ENCODE measurements at regions not wholly inside any gene's neighbourhood (a gene's known extent, or its start where the extent isn't known, plus 50 kb on each side); places are given as distances from the start of the nearest gene placed in this dataset.
"Not testable (repeated sequence)": the region's sequence is repeated elsewhere in the genome, so short reads cannot be mapped to it uniquely, and the experiment has no call there.

DNA sequence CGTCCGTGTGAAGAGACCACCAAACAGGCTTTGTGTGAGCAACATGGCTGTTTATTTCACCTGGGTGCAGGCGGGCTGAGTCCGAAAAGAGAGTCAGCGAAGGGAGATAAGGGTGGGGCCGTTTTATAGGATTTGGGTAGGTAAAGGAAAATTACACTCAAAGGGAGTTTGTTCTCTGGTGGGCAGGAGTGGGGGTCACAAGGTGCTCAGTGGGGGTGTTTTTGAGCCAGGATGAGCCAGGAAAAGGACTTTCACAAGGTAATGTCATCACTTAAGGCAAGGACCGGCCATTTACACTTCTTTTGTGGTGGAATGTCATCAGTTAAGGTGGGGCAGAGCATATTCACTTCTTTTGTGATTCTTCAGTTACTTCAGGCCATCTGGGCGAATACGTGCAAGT lies 488.7 kb upstream of the ZP4 start:
- DNase-seq (ENCODE audit: low read depth, low spot score), result not testable (repeated sequence)

DNA sequence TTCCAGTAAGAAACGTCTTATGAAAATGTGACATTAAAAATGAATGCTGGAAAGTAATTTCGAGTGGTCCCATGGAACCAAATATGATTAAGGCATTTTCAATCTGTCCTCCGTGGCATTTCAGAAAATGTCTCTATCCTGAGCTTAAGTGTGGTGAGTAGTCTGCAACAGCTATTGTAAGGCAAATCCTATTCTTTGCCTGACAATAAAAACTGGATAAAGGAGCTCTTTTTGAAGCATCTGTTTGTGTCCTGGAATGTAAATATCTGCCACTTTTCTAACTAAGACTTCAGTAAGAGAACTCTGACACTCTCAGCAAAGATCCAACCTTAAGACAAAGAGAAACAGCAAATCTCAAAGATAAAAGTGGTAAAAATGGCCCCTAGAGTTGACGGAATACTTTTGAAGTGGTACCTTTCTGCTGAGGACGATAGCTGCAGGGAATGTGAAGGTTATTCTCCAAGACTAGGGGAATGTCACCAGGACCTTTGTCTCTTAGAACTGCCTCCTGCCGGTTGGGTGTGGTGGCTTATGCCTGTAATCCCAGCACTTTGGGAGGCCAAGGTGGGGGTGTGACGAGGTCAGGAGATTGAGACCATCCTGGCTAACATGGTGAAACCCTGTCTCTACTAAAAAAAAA lies 486.7 kb upstream of the ZP4 start:
- no peak for DNase-seq (ENCODE audit: low read depth, low spot score)

DNA sequence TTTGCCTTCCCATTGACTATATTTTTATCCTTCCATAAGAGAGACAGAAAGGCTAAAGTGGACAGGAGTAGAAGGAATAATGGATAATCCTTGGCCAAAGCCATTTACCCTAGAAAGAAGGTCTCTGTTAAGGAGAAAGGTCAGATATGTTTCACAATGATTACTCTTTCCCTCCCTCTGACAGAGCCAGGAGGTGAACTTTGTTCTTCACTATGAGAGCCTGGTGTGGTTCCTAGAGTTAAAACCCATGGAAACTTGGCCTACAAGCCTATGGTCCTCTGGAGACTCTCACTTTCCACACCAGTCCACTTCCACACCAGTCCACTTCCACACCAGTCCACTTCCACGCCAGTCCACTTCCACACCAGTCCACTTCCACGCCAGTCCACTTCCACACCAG lies 479.9 kb upstream of the ZP4 start:
- no peak for DNase-seq (ENCODE audit: low read depth, low spot score)

DNA sequence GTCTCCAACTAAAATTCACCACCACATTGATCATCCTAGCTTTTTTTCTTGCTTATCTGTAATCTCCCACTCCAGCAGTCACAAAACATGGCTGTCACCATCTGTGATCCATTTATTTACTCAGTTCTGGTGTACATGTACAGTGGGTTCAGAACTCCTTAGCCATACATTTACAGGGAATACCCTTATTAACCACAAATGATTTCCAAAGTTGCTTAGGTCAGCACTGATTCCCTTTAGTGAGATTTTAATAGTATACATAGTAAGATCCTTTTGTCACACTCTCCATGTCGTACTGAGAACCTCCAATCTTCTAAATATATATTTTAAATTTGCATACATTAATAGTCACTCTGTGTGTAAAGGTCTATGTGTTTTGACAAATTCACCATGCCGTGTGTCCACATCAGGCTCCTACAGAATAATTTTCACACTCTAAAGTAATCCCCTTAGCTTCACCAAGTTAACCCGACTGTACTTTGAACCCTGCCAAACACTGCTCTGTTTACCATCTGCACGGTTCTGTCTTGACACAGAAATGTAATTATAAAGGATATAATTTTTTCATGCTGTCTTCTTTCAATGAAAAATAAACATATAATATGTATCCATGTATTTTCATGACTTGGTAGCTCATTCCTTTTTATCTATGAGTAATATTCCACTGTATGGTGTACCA lies 473.6 kb upstream of the ZP4 start:
- no peak for DNase-seq (ENCODE audit: low read depth, low spot score)

- no peak for DNase-seq (ENCODE audit: low read depth, low spot score)
These were observed 469.8 kb upstream of the ZP4 start for GRCh38 chr1:238360474-238360873.

DNA sequence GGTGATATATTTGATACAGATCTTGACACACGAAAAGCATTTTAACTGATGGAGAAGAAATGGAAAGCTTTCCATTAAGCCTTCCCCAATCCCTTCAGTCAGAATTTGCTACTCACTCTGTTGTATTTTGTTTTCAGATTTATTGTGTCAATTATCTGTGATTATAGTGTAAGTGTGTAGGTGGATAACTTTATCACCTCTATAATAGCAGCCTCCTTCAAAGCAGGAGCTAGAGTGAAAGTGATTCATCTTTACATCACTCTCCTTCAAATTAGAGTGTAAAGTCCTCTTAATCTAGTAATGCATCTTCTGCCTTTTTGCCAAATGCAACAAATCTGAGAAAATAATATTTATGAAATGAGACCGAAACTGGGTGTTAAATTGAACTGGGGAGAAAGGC lies 459.7 kb upstream of the ZP4 start:
- DNase-seq (ENCODE audit: low read depth, low spot score), result no peak

- DNase-seq (ENCODE audit: low read depth, low spot score), result no peak
These were observed 455.6 kb upstream of the ZP4 start for GRCh38 chr1:238346340-238346739.

DNA sequence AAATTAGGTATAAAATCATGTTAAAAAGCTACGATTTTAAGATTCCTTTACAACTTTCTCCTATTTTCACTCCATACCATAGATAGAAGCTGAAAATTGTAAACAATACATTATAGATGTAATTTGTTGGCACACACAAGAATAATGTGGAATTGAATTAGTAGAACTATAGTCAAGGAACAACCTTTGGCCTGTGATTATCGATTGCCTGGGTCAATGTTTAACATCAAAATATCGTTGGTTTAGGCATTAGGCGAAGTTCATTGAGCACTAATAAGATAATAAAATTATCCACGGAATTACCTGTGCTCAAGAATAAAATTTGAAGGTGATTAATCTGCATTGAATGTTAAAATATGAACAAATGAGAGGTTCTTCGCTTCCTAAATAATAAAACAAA lies 455.1 kb upstream of the ZP4 start:
- DNase-seq (ENCODE audit: low read depth, low spot score), result no peak

DNA sequence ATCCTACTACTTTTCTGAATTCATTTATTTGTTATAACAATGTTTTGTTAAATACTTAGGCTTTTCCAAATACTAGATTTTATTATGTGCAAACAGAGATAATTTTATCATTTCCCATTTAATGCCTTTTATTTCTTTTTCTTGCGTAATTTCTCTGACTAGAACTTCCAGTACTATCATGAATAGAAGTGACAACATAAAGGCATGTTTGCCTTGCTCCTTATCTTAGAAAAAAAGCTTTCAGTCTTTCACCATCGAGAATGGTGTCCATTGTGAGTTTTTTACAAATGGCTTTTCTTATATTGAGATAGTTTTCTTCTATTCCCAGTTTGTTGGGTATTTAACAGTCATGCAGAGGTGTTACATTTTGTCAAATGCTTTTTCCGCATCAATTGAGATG lies 453.1 kb upstream of the ZP4 start:
- DNase-seq (ENCODE audit: low read depth, low spot score), result no peak

DNA sequence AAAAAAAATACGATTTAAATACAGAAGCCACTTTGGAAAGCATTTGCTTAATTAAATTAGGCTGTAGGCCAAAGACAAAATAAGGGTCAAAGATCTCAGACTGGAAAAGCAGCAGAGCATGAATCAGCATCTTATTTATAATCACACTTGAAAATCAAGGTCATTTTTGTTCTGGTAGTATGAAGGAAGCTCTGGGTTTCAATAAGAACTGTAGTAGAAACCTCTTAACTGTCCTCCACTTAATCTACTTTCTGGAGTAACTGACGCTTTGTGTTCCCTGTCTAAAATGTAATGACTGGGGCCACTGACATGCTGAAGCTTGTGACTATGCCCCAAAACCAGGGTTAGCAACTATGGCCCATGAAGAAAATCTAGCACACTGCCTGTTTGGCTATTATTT lies 450.7 kb upstream of the ZP4 start:
- no peak for DNase-seq (ENCODE audit: low read depth, low spot score)

DNA sequence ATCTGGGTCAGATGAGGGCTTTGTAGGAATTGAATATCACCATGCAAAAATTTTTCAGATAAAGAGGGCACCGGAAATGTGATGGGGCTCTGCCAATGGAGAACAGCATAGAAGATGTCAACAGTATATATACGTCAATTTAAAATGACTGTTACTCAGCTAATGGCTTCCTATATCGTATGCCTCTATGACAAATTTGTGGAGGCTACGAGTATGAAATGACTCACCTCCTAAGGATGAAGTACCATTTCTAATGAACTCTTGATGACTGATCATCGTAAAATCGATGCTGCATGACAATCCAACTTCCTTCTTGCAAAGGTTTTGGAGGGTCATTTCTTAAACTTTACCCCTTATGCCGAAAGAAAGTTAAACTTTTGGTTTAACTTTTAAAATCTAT lies 450.3 kb upstream of the ZP4 start:
- DNase-seq (ENCODE audit: low read depth, low spot score), result no peak

DNA sequence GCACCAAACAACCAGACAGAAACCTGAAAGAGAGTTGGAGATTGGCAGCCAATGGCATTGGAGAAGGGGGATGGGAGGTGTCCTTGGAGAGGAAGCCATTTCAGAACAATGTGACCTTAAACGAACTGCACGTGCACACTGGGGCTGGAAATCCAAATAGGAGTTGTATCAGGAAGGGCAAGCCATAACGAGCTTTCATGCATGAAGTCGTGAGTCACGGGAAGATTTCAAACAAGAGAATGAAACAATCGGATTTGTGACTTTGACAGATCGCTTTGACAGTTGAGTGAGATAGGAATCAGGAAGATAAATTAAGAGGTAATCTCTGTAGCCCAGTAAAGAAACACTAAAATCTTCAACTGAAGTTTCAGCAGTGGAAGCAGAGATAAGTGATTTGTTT lies 445.8 kb upstream of the ZP4 start:
- no peak for DNase-seq (ENCODE audit: low read depth, low spot score)

GRCh38 chr1:238334170-238334569 lies 443.4 kb upstream of the ZP4 start:
- DNase-seq (ENCODE audit: low read depth, low spot score), result no peak

DNA sequence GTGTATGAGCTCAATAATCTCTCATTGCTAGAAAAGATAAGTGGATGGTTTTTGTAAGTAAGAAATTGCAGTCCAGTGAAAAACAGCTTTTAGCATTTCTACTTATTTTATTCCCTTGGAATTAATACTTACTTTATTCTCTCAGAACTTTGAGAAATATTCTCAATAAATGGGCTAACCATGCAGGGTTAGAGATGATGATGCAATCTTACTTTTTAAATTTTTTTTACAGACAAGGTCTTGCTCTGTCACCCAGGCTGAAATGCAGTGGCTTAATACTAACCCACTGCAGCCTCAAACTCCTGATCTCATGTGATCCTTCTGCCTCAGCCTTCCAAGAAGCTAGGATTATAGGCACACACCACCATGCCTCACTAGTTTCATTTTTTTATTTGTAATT lies 440.8 kb upstream of the ZP4 start:
- DNase-seq (ENCODE audit: low read depth, low spot score), result no peak

DNA sequence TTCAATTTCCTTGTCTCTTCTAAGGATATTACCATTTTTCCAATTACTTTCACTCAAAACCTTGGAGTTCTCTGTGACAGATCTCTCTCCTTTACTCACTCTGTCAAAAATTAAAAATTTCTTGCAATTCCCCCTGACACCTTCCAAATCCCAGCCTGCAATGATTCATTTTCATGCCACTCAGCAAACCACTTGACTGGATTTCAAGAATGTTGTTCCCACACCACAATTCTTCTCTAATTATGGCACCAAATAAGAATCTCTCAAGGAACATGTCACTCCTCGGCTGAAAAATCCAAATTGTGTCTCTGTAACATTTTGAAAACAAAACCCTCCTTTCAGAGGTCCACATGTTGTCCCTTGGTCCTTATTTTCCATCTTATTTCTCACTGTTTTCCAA lies 438.9 kb upstream of the ZP4 start:
- DNase-seq (ENCODE audit: low read depth, low spot score), result no peak

DNA sequence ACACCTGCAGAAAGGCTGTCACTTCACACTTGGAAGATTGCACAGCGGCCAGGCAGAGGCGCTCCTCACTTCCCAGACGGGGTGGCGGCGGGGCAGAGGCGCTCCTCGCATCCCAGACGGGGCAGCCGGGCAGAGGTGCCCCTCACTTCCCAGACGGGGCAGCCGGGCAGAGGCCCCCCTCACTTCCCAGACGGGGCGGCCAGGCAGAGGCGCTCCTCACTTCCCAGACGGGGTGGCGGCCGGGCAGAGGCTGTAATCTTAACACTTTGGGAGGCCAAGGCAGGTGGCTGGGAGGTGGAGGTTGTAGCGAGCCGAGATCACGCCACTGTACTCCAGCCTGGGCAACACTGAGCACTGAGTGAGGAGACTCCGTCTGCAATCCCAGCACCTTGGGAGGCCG lies 436.3 kb upstream of the ZP4 start:
- DNase-seq (ENCODE audit: low read depth, low spot score), result not testable (repeated sequence)

GRCh38 chr1:238326479-238326878 lies 435.8 kb upstream of the ZP4 start:
- not testable (repeated sequence) for DNase-seq (ENCODE audit: low read depth, low spot score)

DNA sequence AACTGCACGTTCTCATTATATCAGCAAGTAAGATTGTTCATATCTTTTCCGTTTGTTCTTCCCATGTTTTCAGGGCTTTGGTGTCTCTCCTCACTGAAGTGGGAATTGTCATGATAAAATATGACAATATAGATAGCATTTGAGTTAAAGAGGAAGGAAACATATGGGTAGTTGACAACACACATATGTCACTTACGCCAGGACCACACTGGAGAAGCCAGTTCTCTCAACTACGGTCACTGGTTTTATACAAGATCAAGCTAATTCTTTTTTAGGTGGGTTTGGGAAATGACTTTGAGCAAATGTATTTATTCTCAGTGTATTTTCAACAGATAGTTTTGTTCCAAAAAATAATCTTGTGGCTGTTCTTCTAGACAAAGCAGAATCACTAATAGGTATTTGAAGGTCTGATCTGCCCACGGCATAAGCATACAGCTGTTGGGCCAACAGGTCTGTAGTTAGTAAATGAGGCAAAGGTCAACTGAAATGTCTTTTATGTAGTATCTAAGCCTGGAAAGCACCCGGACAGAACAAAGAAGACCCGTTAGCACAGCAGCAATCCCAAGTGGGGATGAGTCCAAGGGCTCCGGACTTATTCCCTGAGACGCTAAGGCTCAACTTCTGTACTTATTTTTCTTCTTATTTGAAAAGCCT lies 433.6 kb upstream of the ZP4 start:
- DNase-seq (ENCODE audit: low read depth, low spot score), result no peak

DNA sequence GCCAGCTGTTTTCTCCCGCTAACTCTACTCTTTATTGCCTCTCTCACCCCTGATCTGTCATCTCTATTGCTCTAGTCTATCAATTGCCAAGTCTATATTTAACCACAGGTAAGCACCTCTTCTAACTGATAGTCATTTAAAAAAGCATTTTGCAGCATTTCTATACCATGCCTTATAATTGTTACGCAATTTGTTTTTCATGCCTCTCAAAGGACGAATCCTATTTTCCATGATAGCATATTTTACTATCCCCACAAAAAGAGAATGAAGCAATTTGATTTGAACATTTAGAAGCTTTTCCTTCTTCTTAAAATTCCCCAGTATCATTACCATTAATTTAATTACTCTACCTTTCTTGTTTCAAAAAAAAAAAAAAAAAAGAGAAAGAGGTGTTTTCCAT lies 432.8 kb upstream of the ZP4 start:
- DNase-seq (ENCODE audit: low read depth, low spot score), result no peak

DNA sequence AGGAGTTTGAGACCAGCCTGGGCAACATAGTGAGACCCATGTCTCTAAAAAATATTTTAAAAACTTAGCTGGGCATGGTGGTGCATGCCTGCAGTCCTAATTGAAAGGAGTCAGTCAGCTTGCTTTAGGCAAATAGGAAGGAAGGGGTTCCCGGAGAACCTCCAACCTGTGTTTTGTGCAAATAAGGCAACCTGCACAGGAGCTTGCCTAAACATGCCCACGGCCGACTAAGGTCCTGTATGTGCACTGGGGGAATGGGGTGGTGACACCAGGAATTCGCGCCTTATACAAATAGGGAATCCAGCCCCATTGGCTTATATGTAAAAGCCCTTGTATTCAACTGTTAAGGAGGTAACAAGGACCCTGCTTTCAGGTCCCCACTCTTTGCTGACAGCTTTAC lies 429.2 kb upstream of the ZP4 start:
- no peak for DNase-seq (ENCODE audit: low read depth, low spot score)

DNA sequence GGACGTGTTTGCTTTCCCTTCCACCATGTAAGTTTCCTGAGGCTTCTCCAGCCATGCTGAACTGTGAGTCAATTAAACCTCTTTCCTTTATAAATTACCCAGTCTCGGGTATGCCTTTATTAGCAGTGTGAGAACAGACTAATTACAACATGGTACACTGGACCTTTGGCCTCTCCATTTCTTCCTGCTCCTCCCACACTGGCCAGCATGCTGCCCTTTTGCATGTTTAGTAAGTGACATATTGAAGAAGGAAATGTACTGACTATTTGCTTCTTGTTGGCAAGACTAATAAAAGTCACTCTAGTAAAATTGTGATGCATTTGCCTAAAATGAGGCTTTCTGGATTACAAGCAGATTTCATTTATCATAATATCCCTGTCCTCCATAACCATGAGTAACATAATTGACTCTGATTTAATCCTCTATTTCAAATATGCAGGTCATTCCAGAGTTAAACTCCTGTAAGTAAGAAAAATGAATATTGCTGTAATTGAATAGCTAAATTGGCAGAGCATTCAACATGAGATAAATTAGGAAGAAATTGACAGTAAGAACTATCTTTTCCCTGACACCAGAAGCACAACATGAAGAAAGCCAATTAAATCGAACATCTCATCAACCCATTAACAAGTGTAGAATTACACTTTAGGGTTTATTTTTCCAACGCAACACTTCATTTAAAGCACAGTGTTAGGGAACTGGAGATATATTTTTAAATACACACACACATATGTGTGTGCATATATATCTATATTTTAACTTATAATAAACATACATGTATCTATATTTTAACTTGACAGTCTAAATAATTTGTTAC lies 427.8 kb upstream of the ZP4 start:
- no peak for DNase-seq (ENCODE audit: low read depth, low spot score)

DNA sequence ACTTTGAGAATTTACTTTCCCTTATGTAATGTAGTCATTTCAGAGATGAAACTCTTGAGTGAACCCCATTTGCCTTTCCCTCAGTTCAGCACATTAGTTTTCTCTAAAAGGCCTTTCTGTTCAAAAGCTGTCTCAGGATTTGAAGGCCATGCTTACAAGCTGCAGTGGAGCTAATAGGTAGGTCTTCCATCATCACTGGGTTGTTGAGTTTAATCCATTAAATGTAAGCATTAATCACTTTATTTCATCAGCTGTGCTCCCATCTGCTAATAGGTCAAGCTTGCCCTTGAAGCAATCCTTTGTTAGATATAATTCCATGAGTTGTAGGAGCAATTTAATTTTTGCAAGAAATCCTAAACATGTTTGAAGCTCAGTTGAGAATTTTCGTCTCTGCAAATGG lies 422.2 kb upstream of the ZP4 start:
- DNase-seq (ENCODE audit: low read depth, low spot score), result no peak

Measured in iPS DF 19.7 (cell line).